SKM-1 treated with dmso at 0.1 percent for 144 hours (cell line): ENCODE measurements at regions not wholly inside any gene's neighbourhood (a gene's known extent, or its start where the extent isn't known, plus 50 kb on each side); places are given as distances from the start of the nearest gene placed in this dataset.

Experiments
- DNase-seq: peaks from one replicate; lab custom pipeline; 2025; ENCODE audit not compliant: unreplicated experiment; lab: John Stamatoyannopoulos, UW

DNA sequence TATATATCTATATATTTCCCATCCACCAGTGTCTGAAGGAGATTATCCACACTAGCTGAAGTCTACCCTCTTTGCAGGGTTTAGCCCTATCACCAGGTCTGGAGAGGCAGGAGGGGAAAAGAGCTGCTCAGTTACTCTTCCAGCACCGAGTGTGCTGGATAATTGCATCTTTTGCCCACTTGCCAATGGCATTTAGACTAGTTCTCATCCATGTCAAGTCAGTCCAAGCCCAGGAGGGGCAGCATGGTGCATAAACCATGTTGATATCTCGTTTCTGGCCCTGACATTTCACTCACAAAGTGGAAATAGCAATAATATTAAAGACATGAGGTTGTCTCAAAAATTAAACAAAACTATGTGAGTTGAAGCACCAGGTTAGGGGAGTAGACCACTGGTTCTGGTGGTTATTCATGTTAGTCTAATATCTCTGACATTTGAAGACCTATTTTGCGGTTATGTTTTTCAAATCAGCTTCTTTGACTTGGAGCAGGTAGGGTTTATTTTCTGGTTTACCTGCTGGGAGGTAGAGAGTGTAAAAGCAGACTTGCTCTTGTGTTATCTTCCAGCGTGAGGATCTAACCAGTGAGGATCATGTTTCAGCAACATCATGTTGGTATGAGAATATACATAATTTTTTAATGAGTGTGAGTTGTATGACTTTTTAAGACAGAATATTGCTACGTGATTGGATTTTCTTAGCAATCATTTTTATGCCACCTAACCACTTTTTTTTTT, 273.2 kb upstream of the KIRREL3 start:
- no peak for DNase-seq

- no peak for DNase-seq
These were observed 270.3 kb upstream of the KIRREL3 start for GRCh38 chr11:127270851-127271250.

DNA sequence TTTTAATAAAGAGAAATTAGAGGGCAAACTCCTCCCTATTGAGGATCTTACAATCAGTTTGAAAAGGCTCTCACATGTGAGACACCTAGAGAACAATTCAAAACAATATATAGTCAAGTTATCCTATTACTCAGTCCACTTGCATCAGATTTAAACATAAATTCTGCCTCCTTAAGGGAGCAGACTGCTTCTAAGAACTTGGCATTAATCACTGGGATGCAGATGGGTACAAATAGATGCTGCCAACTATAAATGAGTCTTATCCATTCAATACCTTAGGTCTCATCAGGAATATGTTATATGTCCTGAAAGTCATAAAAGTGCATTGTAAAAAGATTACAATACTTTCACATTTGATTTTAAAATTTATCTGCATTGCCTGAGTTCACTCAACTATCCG, 269.3 kb upstream of the KIRREL3 start:
- no peak for DNase-seq

- DNase-seq: no peak
These were observed 268.4 kb upstream of the KIRREL3 start for GRCh38 chr11:127268932-127269331.

GRCh38 chr11:127268521-127268920, 268.0 kb upstream of the KIRREL3 start:
- DNase-seq: no peak

- DNase-seq: no peak
These were observed 258.5 kb upstream of the KIRREL3 start for GRCh38 chr11:127259102-127259501.

DNA sequence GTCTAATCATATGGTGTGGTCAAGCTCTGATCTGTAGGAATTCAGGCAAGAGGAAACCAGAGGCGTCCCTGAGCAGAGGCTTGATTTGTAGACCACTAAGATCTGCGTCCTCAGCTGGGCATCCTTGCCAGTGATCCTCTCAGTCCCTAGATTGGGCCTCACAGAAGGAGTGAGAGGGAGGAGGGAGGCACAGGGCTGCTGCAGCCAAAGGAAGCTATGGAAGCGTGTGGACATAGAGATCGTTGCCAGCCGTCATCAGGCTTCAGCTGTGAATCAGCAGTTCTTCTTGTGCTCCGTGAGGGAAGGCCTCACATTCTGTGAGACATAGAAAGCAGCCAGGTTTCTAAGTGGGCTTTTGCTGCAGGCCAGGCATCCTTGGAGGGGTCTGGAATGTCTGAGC, 254.6 kb upstream of the KIRREL3 start:
- no peak for DNase-seq

GRCh38 chr11:127252321-127252720, 251.8 kb upstream of the KIRREL3 start:
- DNase-seq: peak; percentile 1

DNA sequence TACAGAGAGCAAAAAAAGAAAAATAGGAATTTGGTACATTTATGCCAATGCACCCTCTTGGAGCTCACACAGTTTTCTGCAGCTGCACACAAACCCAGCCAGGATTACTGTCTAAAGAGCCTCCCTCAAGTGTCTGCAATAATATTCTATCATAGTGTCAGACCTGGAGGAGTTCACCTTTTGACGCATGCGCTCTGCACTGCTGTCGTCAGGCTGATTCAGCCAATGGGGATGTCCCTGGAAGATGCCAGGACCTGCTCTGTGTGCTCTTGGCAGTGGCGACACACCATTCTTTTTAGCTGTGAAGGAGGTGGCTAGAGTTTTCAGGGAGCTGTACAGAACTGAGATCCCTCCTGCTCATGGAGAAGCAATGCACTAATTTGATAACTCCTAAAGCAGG, 249.0 kb upstream of the KIRREL3 start:
- DNase-seq: no peak

DNA sequence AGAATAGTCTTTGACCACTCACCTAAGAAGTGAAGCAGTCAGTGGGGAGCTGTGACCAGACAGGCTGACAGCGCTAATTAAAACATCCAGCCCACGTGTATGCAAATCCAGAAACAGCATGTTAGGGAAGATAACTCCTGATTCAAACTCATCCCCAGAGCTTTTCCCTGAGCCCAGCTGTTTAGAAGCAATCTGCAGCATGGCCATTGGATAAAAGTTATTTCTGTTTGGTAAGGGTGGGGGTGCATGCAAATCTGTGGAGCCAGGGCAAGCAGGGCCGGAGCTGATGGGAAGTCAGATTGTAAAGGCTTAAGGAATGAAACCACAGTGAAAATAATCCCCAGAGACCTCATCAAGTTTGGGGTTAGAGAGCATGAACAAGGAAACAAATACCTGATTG, 247.9 kb upstream of the KIRREL3 start:
- DNase-seq: no peak

- DNase-seq: no peak
These were observed 246.8 kb upstream of the KIRREL3 start for GRCh38 chr11:127247261-127247851.

GRCh38 chr11:127242676-127243075, 242.1 kb upstream of the KIRREL3 start:
- no peak for DNase-seq

DNA sequence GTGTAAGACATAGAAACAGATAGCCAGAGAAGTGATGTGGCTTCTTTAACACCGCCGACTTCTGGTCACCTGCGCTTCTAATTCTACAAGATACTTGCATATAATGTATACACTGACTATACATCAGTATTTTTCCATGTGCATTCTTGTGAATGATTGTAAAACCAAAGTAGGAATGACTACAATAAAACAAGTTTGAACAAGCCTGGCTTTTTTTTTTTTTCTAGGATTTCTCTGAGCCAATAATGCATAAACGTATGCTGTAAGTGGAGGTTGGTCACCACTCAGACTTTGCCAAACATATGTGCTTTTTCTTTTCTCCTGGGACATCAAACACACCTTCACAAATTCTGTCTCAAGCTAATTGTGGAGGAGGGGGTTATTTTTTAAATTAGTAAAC, 237.8 kb upstream of the KIRREL3 start:
- DNase-seq: no peak

GRCh38 chr11:127236776-127237175, 236.2 kb upstream of the KIRREL3 start:
- no peak for DNase-seq

DNA sequence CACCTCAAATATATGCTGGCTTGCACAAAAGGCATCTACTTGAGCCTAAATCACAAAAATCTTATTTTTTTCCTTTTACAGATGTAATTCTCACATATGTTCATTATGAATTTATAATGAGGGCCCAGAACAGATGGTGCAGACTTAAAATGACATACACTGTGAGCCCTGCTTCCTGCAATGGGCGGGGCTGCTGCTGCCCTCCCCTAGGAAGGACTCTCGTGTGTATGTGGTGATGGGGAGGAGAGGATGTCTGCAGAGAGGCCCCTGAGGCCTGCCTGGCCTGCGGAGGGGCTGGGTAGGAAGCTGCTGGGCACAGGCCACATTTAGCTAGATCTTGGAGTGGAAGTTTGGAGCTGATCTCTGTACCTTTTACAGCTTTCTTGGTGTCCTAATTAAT, 233.4 kb upstream of the KIRREL3 start:
- no peak for DNase-seq

GRCh38 chr11:127230392-127230791, 229.8 kb upstream of the KIRREL3 start:
- no peak for DNase-seq

DNA sequence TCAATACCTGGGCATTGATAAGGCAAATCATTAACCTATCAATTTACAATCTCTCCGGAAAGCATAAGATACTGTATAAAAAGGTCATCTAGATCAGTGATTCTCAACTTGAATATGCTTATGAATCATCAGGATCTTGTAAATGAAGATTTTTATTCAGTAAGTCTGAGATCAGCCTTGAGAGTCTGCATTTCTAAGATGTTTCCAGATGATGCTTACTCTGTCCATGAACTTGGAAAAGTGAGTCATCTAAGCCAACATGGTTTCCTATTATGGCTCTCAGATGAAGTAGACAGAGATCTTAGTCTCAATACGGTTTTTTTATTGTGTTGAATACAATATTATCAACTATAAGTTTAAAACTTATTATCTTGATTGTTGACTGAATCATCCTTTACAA, 226.4 kb upstream of the KIRREL3 start:
- DNase-seq: no peak

DNA sequence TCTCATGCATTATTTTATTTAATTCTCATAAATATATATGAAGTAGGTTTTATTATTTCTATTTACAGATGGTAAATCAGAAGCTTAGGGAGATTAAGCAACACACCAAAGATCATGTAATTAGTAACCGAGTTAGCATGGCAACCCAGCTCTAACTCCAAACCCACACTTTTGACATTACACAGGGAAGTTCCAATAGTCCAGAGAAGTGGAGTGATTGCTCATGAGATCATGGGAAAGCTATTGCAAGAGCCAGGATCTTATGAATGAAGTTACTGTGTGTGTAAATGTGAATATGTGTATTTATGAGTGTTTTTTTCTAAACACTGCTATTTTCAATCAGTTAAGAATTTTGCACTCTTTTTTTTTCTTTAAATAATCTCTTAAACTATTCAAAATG, 225.8 kb upstream of the KIRREL3 start:
- DNase-seq: no peak

- DNase-seq: no peak
These were observed 225.0 kb upstream of the KIRREL3 start for GRCh38 chr11:127225619-127226018.

DNA sequence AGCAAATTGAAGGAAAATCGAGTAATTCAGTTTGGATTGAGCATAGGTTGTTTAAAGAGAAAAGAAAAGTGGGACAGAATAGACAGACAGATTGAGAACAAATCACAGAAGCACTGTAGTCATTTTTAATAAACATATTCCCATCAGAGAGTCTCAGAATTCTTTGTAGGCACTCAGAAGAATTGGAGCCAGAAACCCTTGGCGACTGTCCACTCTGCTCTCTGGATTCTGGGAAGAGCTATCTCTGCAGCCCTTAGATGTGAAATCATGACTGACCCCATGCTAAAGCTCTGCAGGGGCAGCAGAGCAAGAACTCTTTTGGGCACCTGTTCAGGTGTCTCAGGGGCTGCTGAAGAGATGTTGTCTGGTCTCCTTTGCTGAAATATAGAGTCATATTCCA, 223.7 kb upstream of the KIRREL3 start:
- no peak for DNase-seq

- DNase-seq: no peak
These were observed 223.1 kb upstream of the KIRREL3 start for GRCh38 chr11:127223633-127224032.

DNA sequence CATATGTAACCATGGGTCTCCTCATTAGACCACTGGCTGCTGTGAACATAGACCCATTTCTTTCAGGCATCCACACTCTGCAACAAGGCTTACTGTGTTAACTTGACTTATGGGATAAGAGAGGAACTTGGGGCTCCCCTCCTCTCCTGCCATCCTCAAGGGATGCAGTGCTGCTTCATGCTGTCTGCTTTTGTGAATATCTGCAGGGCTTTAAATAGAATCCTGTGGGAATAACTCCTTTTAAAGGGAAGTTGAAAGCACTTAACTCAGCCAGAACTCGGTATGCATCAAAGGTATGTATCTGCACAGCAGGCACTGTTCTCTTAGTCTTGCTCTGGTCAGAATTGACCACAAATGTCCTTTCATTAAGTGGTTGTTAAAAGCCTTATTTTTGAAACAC, 222.5 kb upstream of the KIRREL3 start:
- no peak for DNase-seq

GRCh38 chr11:127219704-127220103, 219.1 kb upstream of the KIRREL3 start:
- no peak for DNase-seq
